ENCODE measurements at regions not wholly inside any gene's neighbourhood (a gene's known extent, or its start where the extent isn't known, plus 50 kb on each side); places are given as distances from the start of the nearest gene placed in this dataset.
"Not testable (repeated sequence)": the region's sequence is repeated elsewhere in the genome, so short reads cannot be mapped to it uniquely, and the experiment has no call there.

DNA sequence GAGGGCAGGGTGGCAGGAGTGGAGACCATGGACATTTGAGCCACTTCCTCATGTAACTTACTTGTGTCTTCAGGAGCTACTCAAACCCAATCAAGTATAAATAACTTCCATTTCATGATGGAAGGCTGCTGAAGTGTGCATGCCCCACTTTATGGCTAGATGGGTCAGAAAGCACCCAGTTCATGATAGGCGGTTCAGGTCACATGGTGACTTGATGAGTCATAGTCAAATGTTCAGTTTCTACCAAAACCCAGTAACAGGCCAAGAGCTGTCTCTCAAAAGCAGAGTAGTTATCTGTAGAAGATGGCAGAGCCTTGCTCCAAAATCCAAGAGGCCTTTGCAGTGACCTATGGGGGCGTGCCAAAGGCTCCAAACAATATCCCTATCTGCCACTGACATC is 133.7 kb upstream of the TENT5A start:
- DNase-seq (ENCODE audit: extremely low read depth, insufficient read length): no peak
- H3K4me3 ChIP-seq (replicated peaks; ENCODE audit: low read depth, low read length): no peak overlapping the region
- H3K27me3 ChIP-seq (replicated peaks; ENCODE audit: control insufficient read depth, insufficient read depth, low read length): no peaks in the 10 kb centered on the region
- TF ChIP-seq, protein P1, sequence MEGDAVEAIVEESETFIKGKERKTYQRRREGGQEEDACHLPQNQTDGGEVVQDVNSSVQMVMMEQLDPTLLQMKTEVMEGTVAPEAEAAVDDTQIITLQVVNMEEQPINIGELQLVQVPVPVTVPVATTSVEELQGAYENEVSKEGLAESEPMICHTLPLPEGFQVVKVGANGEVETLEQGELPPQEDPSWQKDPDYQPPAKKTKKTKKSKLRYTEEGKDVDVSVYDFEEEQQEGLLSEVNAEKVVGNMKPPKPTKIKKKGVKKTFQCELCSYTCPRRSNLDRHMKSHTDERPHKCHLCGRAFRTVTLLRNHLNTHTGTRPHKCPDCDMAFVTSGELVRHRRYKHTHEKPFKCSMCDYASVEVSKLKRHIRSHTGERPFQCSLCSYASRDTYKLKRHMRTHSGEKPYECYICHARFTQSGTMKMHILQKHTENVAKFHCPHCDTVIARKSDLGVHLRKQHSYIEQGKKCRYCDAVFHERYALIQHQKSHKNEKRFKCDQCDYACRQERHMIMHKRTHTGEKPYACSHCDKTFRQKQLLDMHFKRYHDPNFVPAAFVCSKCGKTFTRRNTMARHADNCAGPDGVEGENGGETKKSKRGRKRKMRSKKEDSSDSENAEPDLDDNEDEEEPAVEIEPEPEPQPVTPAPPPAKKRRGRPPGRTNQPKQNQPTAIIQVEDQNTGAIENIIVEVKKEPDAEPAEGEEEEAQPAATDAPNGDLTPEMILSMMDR (IDR thresholded peaks at IDR 0.05; ENCODE audit: insufficient read depth, low read length, poor library complexity, severe bottlenecking): no peak
- no peaks in the 10 kb centered on the region for H3K36me3 ChIP-seq (ENCODE audit: control insufficient read depth, insufficient read depth, low read length)

DNA sequence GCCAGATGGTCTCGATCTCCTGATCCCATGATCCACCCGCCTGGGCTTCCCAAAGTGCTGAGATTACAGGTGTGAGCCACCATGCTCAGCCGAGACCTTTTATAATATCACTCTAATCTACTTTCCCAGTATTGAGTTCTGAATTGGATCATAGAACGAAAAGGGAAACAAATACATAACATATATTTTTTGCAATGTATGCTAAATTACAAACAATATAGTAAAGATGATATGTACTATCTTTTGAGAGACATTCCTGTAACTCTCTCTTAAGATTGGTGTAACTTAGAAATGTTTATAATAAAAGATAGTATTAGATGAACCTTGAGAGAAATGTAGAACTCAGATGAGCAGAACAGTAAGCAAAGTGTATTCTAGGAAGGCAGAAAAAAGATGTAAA is 129.2 kb upstream of the TENT5A start:
- no peak overlapping the region for H3K4me3 ChIP-seq (replicated peaks; ENCODE audit: low read depth, low read length)
- no peak for DNase-seq (ENCODE audit: extremely low read depth, insufficient read length)
- TF ChIP-seq, protein P1 (IDR thresholded peaks at IDR 0.05; ENCODE audit: insufficient read depth, low read length, poor library complexity, severe bottlenecking): no peak
- H3K27me3 ChIP-seq (replicated peaks; ENCODE audit: control insufficient read depth, insufficient read depth, low read length): no peaks in the 10 kb centered on the region
- H3K36me3 ChIP-seq (ENCODE audit: control insufficient read depth, insufficient read depth, low read length): no peaks in the 10 kb centered on the region

DNA sequence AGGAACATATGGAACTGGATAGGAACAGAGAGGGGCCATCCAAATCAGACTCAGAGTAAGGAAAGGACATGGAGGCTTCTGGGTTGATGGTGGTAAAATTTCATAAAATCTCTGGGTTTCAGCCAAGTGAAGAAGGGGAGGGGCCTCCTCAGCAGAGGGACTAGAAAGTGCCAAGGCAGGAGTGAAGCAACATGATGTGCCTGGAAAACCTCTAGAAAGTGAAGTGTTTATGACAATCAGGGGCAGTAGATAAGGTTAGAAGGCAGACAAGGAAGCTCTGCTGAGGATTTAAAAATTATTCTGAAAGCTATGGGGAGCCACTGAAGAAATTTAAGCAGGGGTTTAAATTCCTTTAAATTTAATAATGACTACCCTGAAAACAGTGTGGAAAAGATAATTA is 126.0 kb upstream of the TENT5A start:
- no peak for DNase-seq (ENCODE audit: extremely low read depth, insufficient read length)
- TF ChIP-seq, protein P1 (IDR thresholded peaks at IDR 0.05; ENCODE audit: insufficient read depth, low read length, poor library complexity, severe bottlenecking): no peak
- Histone ChIP-seq H3K36me3 (ENCODE audit: control insufficient read depth, insufficient read depth, low read length) (no peaks in the 10 kb centered on the region), H3K27me3 (replicated peaks; ENCODE audit: control insufficient read depth, insufficient read depth, low read length) (no peaks in the 10 kb centered on the region), H3K4me3 (replicated peaks; ENCODE audit: low read depth, low read length) (no peak overlapping the region)

DNA sequence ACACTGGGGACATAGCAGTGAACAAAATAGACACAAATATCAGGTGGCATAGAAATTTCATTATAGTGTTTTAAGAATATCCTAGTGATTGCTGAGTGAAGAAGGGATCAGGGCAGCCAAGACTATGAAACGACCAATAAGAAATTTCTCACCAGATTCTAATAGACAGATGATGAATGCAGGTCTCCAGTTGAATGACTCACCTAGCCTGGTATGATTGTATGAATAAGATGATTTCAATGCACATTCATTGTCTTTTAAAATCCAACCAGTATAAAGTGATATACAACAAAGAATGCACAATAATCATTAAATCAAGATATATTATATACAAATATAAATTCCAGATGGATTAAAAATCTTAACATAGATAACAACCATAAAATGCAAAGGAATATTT is 124.5 kb upstream of the TENT5A start:
- H3K27me3 ChIP-seq (replicated peaks; ENCODE audit: control insufficient read depth, insufficient read depth, low read length): no peaks in the 10 kb centered on the region
- TF ChIP-seq, protein P1 (IDR thresholded peaks at IDR 0.05; ENCODE audit: insufficient read depth, low read length, poor library complexity, severe bottlenecking): no peak
- no peak for DNase-seq (ENCODE audit: extremely low read depth, insufficient read length)
- H3K36me3 ChIP-seq (ENCODE audit: control insufficient read depth, insufficient read depth, low read length): no peaks in the 10 kb centered on the region
- no peak overlapping the region for H3K4me3 ChIP-seq (replicated peaks; ENCODE audit: low read depth, low read length)

DNA sequence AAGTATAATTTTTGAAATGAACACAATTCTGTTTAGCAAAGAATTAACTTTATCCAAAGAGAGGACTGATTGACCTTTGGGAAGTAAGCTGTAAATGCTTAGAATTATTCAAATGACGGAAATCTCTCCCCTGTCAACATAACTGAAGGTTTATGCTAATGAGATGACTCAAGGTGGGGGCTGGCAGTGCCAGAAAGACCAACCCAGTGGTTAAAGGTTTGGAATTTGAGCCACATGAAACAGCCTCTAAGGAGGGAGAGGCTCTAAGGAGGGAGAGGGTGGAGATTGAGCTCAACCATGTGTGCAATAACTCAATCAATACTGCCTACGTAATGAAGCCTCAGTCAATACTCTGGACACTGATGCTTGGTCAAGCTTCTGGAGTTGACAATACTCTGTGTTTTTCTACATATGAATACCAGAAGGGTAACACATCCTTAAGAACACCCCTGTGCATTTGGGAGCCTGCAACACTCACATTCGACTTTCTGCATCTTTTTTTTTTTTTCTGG is 123.4 kb upstream of the TENT5A start:
- no peak overlapping the region for H3K4me3 ChIP-seq (replicated peaks; ENCODE audit: low read depth, low read length)
- TF ChIP-seq, protein P1 (IDR thresholded peaks at IDR 0.05; ENCODE audit: insufficient read depth, low read length, poor library complexity, severe bottlenecking): no peak

DNA sequence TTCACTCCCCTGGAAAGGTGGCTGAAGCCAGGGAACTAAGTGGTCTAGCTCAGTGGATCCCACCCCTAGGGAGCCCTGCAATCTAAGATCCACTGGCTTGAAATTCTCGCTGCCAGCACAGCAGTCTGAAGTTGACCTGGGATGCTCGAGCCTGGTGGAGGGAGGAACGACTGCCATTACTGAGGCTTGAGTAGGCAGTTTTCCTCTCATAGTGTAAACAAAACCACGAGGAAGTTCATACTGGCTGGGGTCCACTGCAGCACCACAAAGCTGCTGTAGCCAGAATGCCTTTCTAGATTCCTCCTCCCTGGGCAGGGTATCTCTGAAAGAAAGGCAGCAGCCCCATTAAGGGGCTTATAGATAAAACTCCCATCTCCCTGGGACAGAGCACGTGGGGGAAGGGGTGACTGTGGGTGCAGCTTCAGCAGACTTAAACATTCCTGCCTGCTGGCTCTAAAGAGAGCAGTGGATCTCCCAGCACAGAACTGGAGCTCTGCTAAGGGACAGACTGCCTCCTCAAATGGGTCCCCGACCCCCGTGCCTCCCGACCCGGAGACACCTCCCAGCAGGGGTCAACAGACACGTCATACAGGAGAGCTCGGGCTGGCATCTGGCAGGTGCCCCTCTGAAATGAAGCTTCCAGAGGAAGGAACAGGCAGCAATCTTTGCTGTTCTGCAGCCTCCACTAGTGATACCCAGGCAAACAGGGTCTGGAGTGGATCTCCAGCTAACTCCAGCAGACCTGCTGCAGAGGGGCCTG is 117.4 kb upstream of the TENT5A start:
- H3K4me3 ChIP-seq (replicated peaks; ENCODE audit: low read depth, low read length); DNase-seq (ENCODE audit: extremely low read depth, insufficient read length); H3K27me3 ChIP-seq (replicated peaks; ENCODE audit: control insufficient read depth, insufficient read depth, low read length); H3K36me3 ChIP-seq (ENCODE audit: control insufficient read depth, insufficient read depth, low read length): not testable (repeated sequence)

More for the DNA sequence above, 123.4 kb upstream of the TENT5A start:
- no peaks in the 10 kb centered on the region for H3K27me3 ChIP-seq (replicated peaks; ENCODE audit: control insufficient read depth, insufficient read depth, low read length)
- no peak for DNase-seq (ENCODE audit: extremely low read depth, insufficient read length)
- no peaks in the 10 kb centered on the region for H3K36me3 ChIP-seq (ENCODE audit: control insufficient read depth, insufficient read depth, low read length)

Measured in GM06990 (cell line).